GM23338 (cell line): ENCODE measurements at regions not wholly inside any gene's neighbourhood (a gene's known extent, or its start where the extent isn't known, plus 50 kb on each side); places are given as distances from the start of the nearest gene placed in this dataset.

Experiments
- ATAC-seq: fragments of 200-7000 bp; cut with Tn5 transposase; 3 replicates; pipeline ENCODE4 v1.9.1; 2020
- DNase-seq: peaks from one replicate; pipeline ENCODE4 v3.0.0-alpha.2; 2015; ENCODE audit warnings: low spot score
- H2AFZ ChIP-seq: fragments of 200-600 bp; sonication (generic); 2 replicates; pipeline ENCODE4 v1.8.0; 2016; ENCODE audit warnings: antibody characterized with exemption, mild to moderate bottlenecking, moderate library complexity
- H3F3A ChIP-seq: fragments of 200-600 bp; sonication (generic); replicated peaks from 2 replicates; pipeline ENCODE4 v1.8.0; 2017; ENCODE audit warnings: antibody characterized with exemption, mixed run types, low read depth
- H3K27ac ChIP-seq: fragments of 200-600 bp; sonication (generic); 2 replicates; pipeline ENCODE4 v1.6.1; 2016; ENCODE audit warnings: low read depth
- H3K27me3 ChIP-seq: fragments of 200-600 bp; sonication (generic); 2 replicates; pipeline ENCODE4 v1.8.0; 2016; ENCODE audit warnings: mild to moderate bottlenecking, mixed run types, moderate library complexity; ENCODE audit not compliant: insufficient read depth
- H3K36me3 ChIP-seq: fragments of 200-600 bp; sonication (generic); 2 replicates; pipeline ENCODE4 v1.8.0; 2016; ENCODE audit warnings: mild to moderate bottlenecking; ENCODE audit not compliant: insufficient read depth
- H3K4me1 ChIP-seq: fragments of 200-600 bp; sonication (generic); 2 replicates; pipeline ENCODE4 v1.8.0; 2016; ENCODE audit warnings: mild to moderate bottlenecking, moderate library complexity; ENCODE audit not compliant: insufficient read depth
- H3K4me2 ChIP-seq: fragments of 200-600 bp; sonication (generic); 2 replicates; pipeline ENCODE4 v1.7.1; 2017; ENCODE audit warnings: mixed run types
- H3K4me3 ChIP-seq: fragments of 200-600 bp; sonication (generic); 2 replicates; pipeline ENCODE4 v1.6.1; 2016; ENCODE audit warnings: mixed run types
- H3K79me2 ChIP-seq: fragments of 200-600 bp; sonication (generic); replicated peaks from 2 replicates; pipeline ENCODE4 v1.8.0; 2017; ENCODE audit warnings: mild to moderate bottlenecking; ENCODE audit not compliant: insufficient read depth
- H3K9me2 ChIP-seq: fragments of 200-600 bp; sonication (generic); 2 replicates; pipeline ENCODE4 v1.8.0; 2017; ENCODE audit not compliant: insufficient read depth
- H4K20me1 ChIP-seq: fragments of 200-600 bp; sonication (generic); replicated peaks from 2 replicates; pipeline ENCODE4 v1.8.0; 2017; ENCODE audit warnings: mild to moderate bottlenecking; ENCODE audit not compliant: insufficient read depth
- H3K27ac Mint-ChIP-seq: 2 replicates; pipeline ENCODE4 v1.8.0; 2020; ENCODE audit warnings: inconsistent platforms, mild to moderate bottlenecking, moderate library complexity, mixed read lengths
- H3K27me3 Mint-ChIP-seq: 3 replicates; pipeline ENCODE4 v1.8.0; 2022; ENCODE audit warnings: low read depth, mild to moderate bottlenecking, moderate library complexity, mixed read lengths, inconsistent platforms; ENCODE audit not compliant: insufficient read depth, poor library complexity
- H3K36me3 Mint-ChIP-seq: 3 replicates; pipeline ENCODE4 v1.8.0; 2021; ENCODE audit warnings: low read depth, mild to moderate bottlenecking, inconsistent platforms, moderate library complexity, mixed read lengths
- H3K4me1 Mint-ChIP-seq: 3 replicates; pipeline ENCODE4 v1.8.0; 2020; ENCODE audit warnings: mild to moderate bottlenecking, inconsistent platforms, mixed read lengths
- H3K4me3 Mint-ChIP-seq: 3 replicates; pipeline ENCODE4 v1.8.0; 2021; ENCODE audit warnings: moderate library complexity, mild to moderate bottlenecking, inconsistent platforms, mixed read lengths
- H3K9me3 Mint-ChIP-seq: 3 replicates; pipeline ENCODE4 v1.8.0; 2020; ENCODE audit warnings: moderate library complexity, mild to moderate bottlenecking, inconsistent platforms, mixed read lengths
- CREB1 ChIP-seq: fragments of 250-450 bp; sonication (Bioruptor Pico); IDR thresholded peaks from 2 replicates; pipeline ENCODE4 v1.5.0; 2020; ENCODE audit warnings: low read depth, mild to moderate bottlenecking, moderate library complexity
- EZH2 ChIP-seq: fragments of 200-600 bp; sonication (generic); IDR thresholded peaks from one replicate; pipeline ENCODE4 v1.8.0; 2017; ENCODE audit warnings: antibody characterized with exemption, mild to moderate bottlenecking, low read depth; ENCODE audit not compliant: unreplicated experiment
- JUNB ChIP-seq: IDR thresholded peaks from one replicate; pipeline ENCODE4 v1.6.1; 2016; ENCODE audit warnings: antibody characterized with exemption; ENCODE audit not compliant: unreplicated experiment
- NANOG ChIP-seq: IDR thresholded peaks from 2 replicates; pipeline ENCODE4 v1.6.1; 2016; ENCODE audit warnings: antibody characterized with exemption, borderline replicate concordance
- POLR2AphosphoS5 ChIP-seq: IDR thresholded peaks from 2 replicates; pipeline ENCODE4 v1.6.1; 2016; ENCODE audit warnings: antibody characterized with exemption, low read depth
- STAT1 ChIP-seq: IDR thresholded peaks from one replicate; pipeline ENCODE4 v1.6.1; 2016; ENCODE audit warnings: antibody characterized with exemption; ENCODE audit not compliant: unreplicated experiment
- ZNF114 ChIP-seq: fragments of 250-450 bp; sonication (Bioruptor Pico); IDR thresholded peaks from 2 replicates; pipeline ENCODE4 v1.5.0; 2020; ENCODE audit warnings: mild to moderate bottlenecking, moderate library complexity
- ZNF331 ChIP-seq: fragments of 250-450 bp; sonication (Bioruptor Pico); IDR thresholded peaks from 2 replicates; pipeline ENCODE4 v1.5.0; 2020; ENCODE audit warnings: low read depth, mild to moderate bottlenecking, moderate library complexity
- TF ChIP-seq, protein P1 (sequence below): IDR thresholded peaks from one replicate; pipeline ENCODE4 v1.6.1; 2018; ENCODE audit warnings: antibody characterized with exemption; ENCODE audit not compliant: unreplicated experiment
- TF ChIP-seq, protein P2 (sequence below): fragments of 250-450 bp; sonication (Bioruptor Pico); IDR thresholded peaks from 2 replicates; pipeline ENCODE4 v1.5.0; 2020; ENCODE audit warnings: mild to moderate bottlenecking, moderate library complexity
- TF ChIP-seq, protein P3 (sequence below): IDR thresholded peaks from 2 replicates; pipeline ENCODE4 v1.6.1; 2016; ENCODE audit warnings: antibody characterized with exemption

- H3F3A ChIP-seq, result no peaks in the 10 kb centered on the region
- no peaks in the 10 kb centered on the region for H3K27me3 Mint-ChIP-seq
- no peaks in the 10 kb centered on the region for H4K20me1 ChIP-seq
- H3K79me2 ChIP-seq, result no peaks in the 10 kb centered on the region
- H3K36me3 ChIP-seq, result no peaks in the 10 kb centered on the region
- ATAC-seq (no peak), DNase-seq (no peak)
- TF ChIP-seq ZNF114 (CRISPR knock-in tag), result no peak
- no peak for TF ChIP-seq ZNF331 (CRISPR knock-in tag)
- TF ChIP-seq JUNB, result no peak
- TF ChIP-seq STAT1, result no peak
- no peaks in the 10 kb centered on the region for H3K9me3 Mint-ChIP-seq
- H3K36me3 Mint-ChIP-seq, result no peaks in the 10 kb centered on the region
- H3K4me3 Mint-ChIP-seq, result no peak overlapping the region
- H3K27me3 ChIP-seq, result no peaks in the 10 kb centered on the region
- no peak overlapping the region for H3K4me3 ChIP-seq
- H3K9me2 ChIP-seq, result no peaks in the 10 kb centered on the region
- H3K27ac Mint-ChIP-seq, result no peak overlapping the region
- H3K4me1 Mint-ChIP-seq, result 0 out of 3 replicates have a peak, but pooled peaks cover 3% of the 10 kb centered on the region
- H3K4me1 ChIP-seq, result no peaks in the 10 kb centered on the region
- no peak overlapping the region for H3K4me2 ChIP-seq
- no peak overlapping the region for H2AFZ ChIP-seq
- H3K27ac ChIP-seq, result no peak overlapping the region
Measured at GRCh38 chr7:9854605-9855004, 1119.1 kb upstream of the PHF14 start.

- no peak overlapping the region for H3K4me2 ChIP-seq
- Mint-ChIP-seq H3K9me3 (no peaks in the 10 kb centered on the region), H3K4me1 (0 out of 3 replicates have a peak, but pooled peaks cover 3% of the 10 kb centered on the region), H3K36me3 (no peaks in the 10 kb centered on the region), H3K27ac (no peak overlapping the region), H3K4me3 (no peak overlapping the region), H3K27me3 (no peaks in the 10 kb centered on the region)
- no peaks in the 10 kb centered on the region for H3F3A ChIP-seq
- no peaks in the 10 kb centered on the region for H3K36me3 ChIP-seq
- no peak overlapping the region for H2AFZ ChIP-seq
- H4K20me1 ChIP-seq, result no peaks in the 10 kb centered on the region
- no peaks in the 10 kb centered on the region for H3K4me1 ChIP-seq
- DNase-seq (no peak), ATAC-seq (no peak)
- no peaks in the 10 kb centered on the region for H3K9me2 ChIP-seq
- no peaks in the 10 kb centered on the region for H3K79me2 ChIP-seq
- no peak overlapping the region for H3K27ac ChIP-seq
- H3K4me3 ChIP-seq, result no peak overlapping the region
- no peaks in the 10 kb centered on the region for H3K27me3 ChIP-seq
- TF ChIP-seq POLR2AphosphoS5, result no peak
- TF ChIP-seq, protein P1, sequence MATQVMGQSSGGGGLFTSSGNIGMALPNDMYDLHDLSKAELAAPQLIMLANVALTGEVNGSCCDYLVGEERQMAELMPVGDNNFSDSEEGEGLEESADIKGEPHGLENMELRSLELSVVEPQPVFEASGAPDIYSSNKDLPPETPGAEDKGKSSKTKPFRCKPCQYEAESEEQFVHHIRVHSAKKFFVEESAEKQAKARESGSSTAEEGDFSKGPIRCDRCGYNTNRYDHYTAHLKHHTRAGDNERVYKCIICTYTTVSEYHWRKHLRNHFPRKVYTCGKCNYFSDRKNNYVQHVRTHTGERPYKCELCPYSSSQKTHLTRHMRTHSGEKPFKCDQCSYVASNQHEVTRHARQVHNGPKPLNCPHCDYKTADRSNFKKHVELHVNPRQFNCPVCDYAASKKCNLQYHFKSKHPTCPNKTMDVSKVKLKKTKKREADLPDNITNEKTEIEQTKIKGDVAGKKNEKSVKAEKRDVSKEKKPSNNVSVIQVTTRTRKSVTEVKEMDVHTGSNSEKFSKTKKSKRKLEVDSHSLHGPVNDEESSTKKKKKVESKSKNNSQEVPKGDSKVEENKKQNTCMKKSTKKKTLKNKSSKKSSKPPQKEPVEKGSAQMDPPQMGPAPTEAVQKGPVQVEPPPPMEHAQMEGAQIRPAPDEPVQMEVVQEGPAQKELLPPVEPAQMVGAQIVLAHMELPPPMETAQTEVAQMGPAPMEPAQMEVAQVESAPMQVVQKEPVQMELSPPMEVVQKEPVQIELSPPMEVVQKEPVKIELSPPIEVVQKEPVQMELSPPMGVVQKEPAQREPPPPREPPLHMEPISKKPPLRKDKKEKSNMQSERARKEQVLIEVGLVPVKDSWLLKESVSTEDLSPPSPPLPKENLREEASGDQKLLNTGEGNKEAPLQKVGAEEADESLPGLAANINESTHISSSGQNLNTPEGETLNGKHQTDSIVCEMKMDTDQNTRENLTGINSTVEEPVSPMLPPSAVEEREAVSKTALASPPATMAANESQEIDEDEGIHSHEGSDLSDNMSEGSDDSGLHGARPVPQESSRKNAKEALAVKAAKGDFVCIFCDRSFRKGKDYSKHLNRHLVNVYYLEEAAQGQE, result no peak
- no peak for TF ChIP-seq CREB1 (CRISPR knock-in tag)
- TF ChIP-seq EZH2, result no peak
- TF ChIP-seq, protein P2, sequence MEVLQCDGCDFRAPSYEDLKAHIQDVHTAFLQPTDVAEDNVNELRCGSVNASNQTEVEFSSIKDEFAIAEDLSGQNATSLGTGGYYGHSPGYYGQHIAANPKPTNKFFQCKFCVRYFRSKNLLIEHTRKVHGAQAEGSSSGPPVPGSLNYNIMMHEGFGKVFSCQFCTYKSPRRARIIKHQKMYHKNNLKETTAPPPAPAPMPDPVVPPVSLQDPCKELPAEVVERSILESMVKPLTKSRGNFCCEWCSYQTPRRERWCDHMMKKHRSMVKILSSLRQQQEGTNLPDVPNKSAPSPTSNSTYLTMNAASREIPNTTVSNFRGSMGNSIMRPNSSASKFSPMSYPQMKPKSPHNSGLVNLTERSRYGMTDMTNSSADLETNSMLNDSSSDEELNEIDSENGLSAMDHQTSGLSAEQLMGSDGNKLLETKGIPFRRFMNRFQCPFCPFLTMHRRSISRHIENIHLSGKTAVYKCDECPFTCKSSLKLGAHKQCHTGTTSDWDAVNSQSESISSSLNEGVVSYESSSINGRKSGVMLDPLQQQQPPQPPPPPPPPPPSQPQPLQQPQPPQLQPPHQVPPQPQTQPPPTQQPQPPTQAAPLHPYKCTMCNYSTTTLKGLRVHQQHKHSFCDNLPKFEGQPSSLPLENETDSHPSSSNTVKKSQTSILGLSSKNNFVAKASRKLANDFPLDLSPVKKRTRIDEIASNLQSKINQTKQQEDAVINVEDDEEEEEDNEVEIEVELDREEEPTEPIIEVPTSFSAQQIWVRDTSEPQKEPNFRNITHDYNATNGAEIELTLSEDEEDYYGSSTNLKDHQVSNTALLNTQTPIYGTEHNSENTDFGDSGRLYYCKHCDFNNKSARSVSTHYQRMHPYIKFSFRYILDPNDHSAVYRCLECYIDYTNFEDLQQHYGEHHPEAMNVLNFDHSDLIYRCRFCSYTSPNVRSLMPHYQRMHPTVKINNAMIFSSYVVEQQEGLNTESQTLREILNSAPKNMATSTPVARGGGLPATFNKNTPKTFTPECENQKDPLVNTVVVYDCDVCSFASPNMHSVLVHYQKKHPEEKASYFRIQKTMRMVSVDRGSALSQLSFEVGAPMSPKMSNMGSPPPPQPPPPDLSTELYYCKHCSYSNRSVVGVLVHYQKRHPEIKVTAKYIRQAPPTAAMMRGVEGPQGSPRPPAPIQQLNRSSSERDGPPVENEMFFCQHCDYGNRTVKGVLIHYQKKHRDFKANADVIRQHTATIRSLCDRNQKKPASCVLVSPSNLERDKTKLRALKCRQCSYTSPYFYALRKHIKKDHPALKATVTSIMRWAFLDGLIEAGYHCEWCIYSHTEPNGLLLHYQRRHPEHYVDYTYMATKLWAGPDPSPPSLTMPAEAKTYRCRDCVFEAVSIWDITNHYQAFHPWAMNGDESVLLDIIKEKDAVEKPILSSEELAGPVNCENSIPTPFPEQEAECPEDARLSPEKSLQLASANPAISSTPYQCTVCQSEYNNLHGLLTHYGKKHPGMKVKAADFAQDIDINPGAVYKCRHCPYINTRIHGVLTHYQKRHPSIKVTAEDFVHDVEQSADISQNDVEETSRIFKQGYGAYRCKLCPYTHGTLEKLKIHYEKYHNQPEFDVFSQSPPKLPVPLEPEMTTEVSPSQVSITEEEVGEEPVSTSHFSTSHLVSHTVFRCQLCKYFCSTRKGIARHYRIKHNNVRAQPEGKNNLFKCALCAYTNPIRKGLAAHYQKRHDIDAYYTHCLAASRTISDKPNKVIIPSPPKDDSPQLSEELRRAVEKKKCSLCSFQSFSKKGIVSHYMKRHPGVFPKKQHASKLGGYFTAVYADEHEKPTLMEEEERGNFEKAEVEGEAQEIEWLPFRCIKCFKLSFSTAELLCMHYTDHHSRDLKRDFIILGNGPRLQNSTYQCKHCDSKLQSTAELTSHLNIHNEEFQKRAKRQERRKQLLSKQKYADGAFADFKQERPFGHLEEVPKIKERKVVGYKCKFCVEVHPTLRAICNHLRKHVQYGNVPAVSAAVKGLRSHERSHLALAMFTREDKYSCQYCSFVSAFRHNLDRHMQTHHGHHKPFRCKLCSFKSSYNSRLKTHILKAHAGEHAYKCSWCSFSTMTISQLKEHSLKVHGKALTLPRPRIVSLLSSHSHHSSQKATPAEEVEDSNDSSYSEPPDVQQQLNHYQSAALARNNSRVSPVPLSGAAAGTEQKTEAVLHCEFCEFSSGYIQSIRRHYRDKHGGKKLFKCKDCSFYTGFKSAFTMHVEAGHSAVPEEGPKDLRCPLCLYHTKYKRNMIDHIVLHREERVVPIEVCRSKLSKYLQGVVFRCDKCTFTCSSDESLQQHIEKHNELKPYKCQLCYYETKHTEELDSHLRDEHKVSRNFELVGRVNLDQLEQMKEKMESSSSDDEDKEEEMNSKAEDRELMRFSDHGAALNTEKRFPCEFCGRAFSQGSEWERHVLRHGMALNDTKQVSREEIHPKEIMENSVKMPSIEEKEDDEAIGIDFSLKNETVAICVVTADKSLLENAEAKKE, result no peak
- TF ChIP-seq NANOG, result no peak
- TF ChIP-seq, protein P3, sequence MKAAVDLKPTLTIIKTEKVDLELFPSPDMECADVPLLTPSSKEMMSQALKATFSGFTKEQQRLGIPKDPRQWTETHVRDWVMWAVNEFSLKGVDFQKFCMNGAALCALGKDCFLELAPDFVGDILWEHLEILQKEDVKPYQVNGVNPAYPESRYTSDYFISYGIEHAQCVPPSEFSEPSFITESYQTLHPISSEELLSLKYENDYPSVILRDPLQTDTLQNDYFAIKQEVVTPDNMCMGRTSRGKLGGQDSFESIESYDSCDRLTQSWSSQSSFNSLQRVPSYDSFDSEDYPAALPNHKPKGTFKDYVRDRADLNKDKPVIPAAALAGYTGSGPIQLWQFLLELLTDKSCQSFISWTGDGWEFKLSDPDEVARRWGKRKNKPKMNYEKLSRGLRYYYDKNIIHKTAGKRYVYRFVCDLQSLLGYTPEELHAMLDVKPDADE, result no peak
Measured at GRCh38 chr7:9856668-9857067, 1117.0 kb upstream of the PHF14 start.
